SK-N-MC (cell line): ENCODE measurements at regions not wholly inside any gene's neighbourhood (a gene's known extent, or its start where the extent isn't known, plus 50 kb on each side); places are given as distances from the start of the nearest gene placed in this dataset.

Experiments
- EZH2 ChIP-seq: fragments of 200-600 bp; sonication (generic); IDR thresholded peaks from one replicate; pipeline ENCODE4 v1.6.1; 2017; ENCODE audit warnings: antibody characterized with exemption
- FOXP2 ChIP-seq: optimal IDR thresholded peaks from 2 replicates; pipeline ENCODE3; 2011; ENCODE audit warnings: mild to moderate bottlenecking, moderate library complexity; ENCODE audit not compliant: insufficient read depth; ENCODE audit errors: extremely low read length, control extremely low read depth
- POLR2AphosphoS5 ChIP-seq: IDR thresholded peaks from 2 replicates; pipeline ENCODE4 v1.6.1; 2012; ENCODE audit warnings: mild to moderate bottlenecking, low read depth, low read length, borderline replicate concordance

- TF ChIP-seq EZH2 (no peak), POLR2AphosphoS5 (no peak), FOXP2 (no peak)
Observed at GRCh38 chr5:13566871-13567339, 377.6 kb downstream of the DNAH5 start.
